Osteoblast (primary cell): ENCODE measurements at regions not wholly inside any gene's neighbourhood (a gene's known extent, or its start where the extent isn't known, plus 50 kb on each side); places are given as distances from the start of the nearest gene placed in this dataset.
"Not testable (repeated sequence)": the region's sequence is repeated elsewhere in the genome, so short reads cannot be mapped to it uniquely, and the experiment has no call there.

Source experiments
- DNase-seq: peaks from one replicate; pipeline ENCODE4 v3.0.0; 2011; ENCODE audit warnings: low spot score, mixed read lengths; ENCODE audit not compliant: insufficient read length; ENCODE audit errors: missing footprints
- H2AFZ ChIP-seq: 2 replicates; pipeline ENCODE4 v1.6.0; 2011; ENCODE audit warnings: mild to moderate bottlenecking, low read length
- H3K27ac ChIP-seq: 2 replicates; pipeline ENCODE4 v1.5.1; 2011; ENCODE audit warnings: mild to moderate bottlenecking, low read depth, low read length, moderate library complexity
- H3K27me3 ChIP-seq: 2 replicates; pipeline ENCODE4 v1.6.0; 2012; ENCODE audit warnings: mild to moderate bottlenecking, control low read depth, inconsistent platforms, low read length, moderate library complexity; ENCODE audit not compliant: insufficient read depth
- H3K36me3 ChIP-seq: 2 replicates; pipeline ENCODE4 v1.5.1; 2011; ENCODE audit warnings: mild to moderate bottlenecking, low read length, control low read depth, moderate library complexity; ENCODE audit not compliant: insufficient read depth
- H3K4me1 ChIP-seq: 2 replicates; pipeline ENCODE4 v1.5.1; 2011; ENCODE audit warnings: mild to moderate bottlenecking, low read length, control low read depth, moderate library complexity; ENCODE audit not compliant: insufficient read depth
- H3K4me2 ChIP-seq: 2 replicates; pipeline ENCODE4 v1.6.0; 2011; ENCODE audit warnings: mild to moderate bottlenecking, low read length; ENCODE audit not compliant: insufficient read depth
- H3K4me3 ChIP-seq: fragments of 200-600 bp; sonication (generic); 3 replicates; pipeline ENCODE4 v1.5.1; 2012; ENCODE audit warnings: mild to moderate bottlenecking, low read length, inconsistent platforms; ENCODE audit not compliant: insufficient read depth
- H3K79me2 ChIP-seq: 2 replicates; pipeline ENCODE4 v1.6.0; 2012; ENCODE audit warnings: mild to moderate bottlenecking, low read length, control low read depth, inconsistent platforms; ENCODE audit not compliant: insufficient read depth
- H3K9me3 ChIP-seq: 2 replicates; pipeline ENCODE4 v1.5.1; 2011; ENCODE audit warnings: low read depth, low read length, control low read depth
- H4K20me1 ChIP-seq: 2 replicates; pipeline ENCODE4 v1.6.0; 2012; ENCODE audit warnings: mild to moderate bottlenecking, low read length, control low read depth; ENCODE audit not compliant: insufficient read depth
- CTCF ChIP-seq: IDR thresholded peaks from 2 replicates; pipeline ENCODE4 v1.5.1; 2011; ENCODE audit warnings: mild to moderate bottlenecking, low read depth, low read length, moderate library complexity; ENCODE audit errors: extremely low read depth

- H3K27me3 ChIP-seq, result no peaks in the 10 kb centered on the region
- no peaks in the 10 kb centered on the region for H4K20me1 ChIP-seq
- no peaks in the 10 kb centered on the region for H3K4me1 ChIP-seq
- no peak overlapping the region for H2AFZ ChIP-seq
- H3K4me3 ChIP-seq, result no peak overlapping the region
- no peaks in the 10 kb centered on the region for H3K36me3 ChIP-seq
- H3K27ac ChIP-seq, result no peak overlapping the region
- no peak for DNase-seq
- H3K9me3 ChIP-seq, result no peaks in the 10 kb centered on the region
- no peaks in the 10 kb centered on the region for H3K79me2 ChIP-seq
- no peak overlapping the region for H3K4me2 ChIP-seq
- TF ChIP-seq CTCF, result no peak
Observed at GRCh38 chr22:33160525-33160924, 102.3 kb upstream of the SYN3 start.

GRCh38 chr22:33154967-33155366 is 96.8 kb upstream of the SYN3 start:
- not testable (repeated sequence) for H3K9me3 ChIP-seq, H3K27me3 ChIP-seq, H3K36me3 ChIP-seq, H3K27ac ChIP-seq, H4K20me1 ChIP-seq, H3K4me2 ChIP-seq, H3K4me3 ChIP-seq, H3K4me1 ChIP-seq, DNase-seq, H2AFZ ChIP-seq, H3K79me2 ChIP-seq

GRCh38 chr22:33149611-33150010 is 91.4 kb upstream of the SYN3 start:
- no peak for DNase-seq
- Histone ChIP-seq H3K27me3 (no peaks in the 10 kb centered on the region), H3K79me2 (no peaks in the 10 kb centered on the region), H3K36me3 (no peaks in the 10 kb centered on the region), H3K4me3 (no peak overlapping the region), H3K4me1 (no peaks in the 10 kb centered on the region), H2AFZ (no peak overlapping the region), H4K20me1 (no peaks in the 10 kb centered on the region), H3K27ac (no peak overlapping the region), H3K9me3 (peaks cover 3% of the 10 kb centered on the region), H3K4me2 (no peak overlapping the region)
- no peak for TF ChIP-seq CTCF

GRCh38 chr22:33144721-33145120 is 86.5 kb upstream of the SYN3 start:
- no peaks in the 10 kb centered on the region for H3K79me2 ChIP-seq
- H3K36me3 ChIP-seq, result no peaks in the 10 kb centered on the region
- no peak overlapping the region for H3K4me2 ChIP-seq
- no peaks in the 10 kb centered on the region for H3K4me1 ChIP-seq
- no peak for DNase-seq
- no peak overlapping the region for H3K27ac ChIP-seq
- H3K9me3 ChIP-seq, result no peaks in the 10 kb centered on the region
- H4K20me1 ChIP-seq, result no peaks in the 10 kb centered on the region
- H3K4me3 ChIP-seq, result no peak overlapping the region
- no peak overlapping the region for H2AFZ ChIP-seq
- no peak for TF ChIP-seq CTCF
- no peaks in the 10 kb centered on the region for H3K27me3 ChIP-seq
